HG03575 (cell line): ENCODE measurements at regions not wholly inside any gene's neighbourhood (a gene's known extent, or its start where the extent isn't known, plus 50 kb on each side); places are given as distances from the start of the nearest gene placed in this dataset.
"Not testable (repeated sequence)": the region's sequence is repeated elsewhere in the genome, so short reads cannot be mapped to it uniquely, and the experiment has no call there.

Source experiments
- ATAC-seq: cut with Tn5 transposase; IDR thresholded peaks from one replicate; pipeline ENCODE4 v1.9.1; 2021; ENCODE audit not compliant: unreplicated experiment, insufficient number of reproducible peaks, low FRiP score; ENCODE audit errors: extremely low read depth

DNA sequence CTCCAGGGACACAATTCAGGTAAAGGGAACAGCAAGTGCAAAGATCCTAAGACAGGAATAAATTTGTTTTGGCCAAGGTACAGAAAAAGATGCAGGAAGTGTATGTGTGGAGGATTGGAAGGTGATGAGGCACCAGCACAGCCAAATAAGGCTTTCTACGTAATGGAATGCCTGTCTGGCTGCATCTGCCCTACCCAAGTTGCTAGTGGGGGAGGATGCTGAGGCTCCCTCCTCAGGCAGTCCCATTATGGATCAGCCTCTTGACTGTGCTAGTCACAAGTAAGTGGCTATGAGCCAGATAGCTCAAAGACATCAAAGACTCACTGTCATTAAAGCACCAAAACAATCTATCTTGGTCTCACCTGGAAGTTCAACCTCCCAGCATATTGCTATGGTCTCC is 300.9 kb upstream of the FAT4 start:
- ATAC-seq: no peak

GRCh38 chr4:125011646-125012045 is 299.1 kb upstream of the ANKRD50 start:
- ATAC-seq: no peak

- no peak for ATAC-seq
These were observed 298.4 kb upstream of the ANKRD50 start for GRCh38 chr4:125010796-125011503.

GRCh38 chr4:125008676-125009075 is 296.1 kb upstream of the ANKRD50 start:
- no peak for ATAC-seq

DNA sequence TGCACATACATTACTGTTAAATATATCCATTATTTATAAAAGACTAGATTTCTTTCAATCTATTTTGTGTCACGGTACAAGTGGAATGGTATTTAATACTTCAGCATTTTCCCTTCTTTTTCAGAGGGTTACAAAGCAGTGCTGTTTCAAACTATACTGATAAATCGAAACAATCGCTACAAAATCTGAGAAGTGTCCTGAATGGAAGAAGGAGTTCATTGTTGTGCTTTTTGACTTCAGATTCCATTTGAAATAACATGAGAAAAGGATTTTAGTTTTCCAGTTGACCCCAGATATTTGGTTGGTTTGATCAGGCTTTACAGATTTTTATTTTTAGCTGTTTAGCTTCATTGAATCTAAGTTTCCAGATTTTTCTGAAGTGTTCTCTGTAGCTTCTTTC is 292.1 kb upstream of the ANKRD50 start:
- no peak for ATAC-seq

DNA sequence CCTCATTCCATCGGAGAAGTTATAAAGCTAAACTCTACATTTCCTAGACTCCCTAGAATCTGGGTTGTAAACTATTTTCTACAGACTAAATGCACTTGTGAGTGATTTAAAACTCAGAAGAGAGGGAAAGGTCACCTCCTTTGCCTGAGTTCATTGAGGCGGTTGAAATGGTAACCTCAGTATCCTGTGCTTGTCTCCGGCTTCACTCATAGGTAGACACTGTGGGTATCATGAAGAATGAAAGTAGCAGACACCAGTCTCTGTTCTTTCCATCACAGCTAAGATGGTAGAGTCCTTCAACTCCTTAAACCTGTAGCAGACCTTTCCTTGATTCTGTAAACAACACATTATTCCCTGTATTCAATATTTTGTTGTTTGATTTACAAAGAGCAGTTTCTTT is 291.3 kb upstream of the ANKRD50 start:
- ATAC-seq: no peak

GRCh38 chr4:124997991-124998390 is 285.5 kb upstream of the ANKRD50 start:
- no peak for ATAC-seq

GRCh38 chr4:124997124-124997523 is 284.6 kb upstream of the ANKRD50 start:
- ATAC-seq: no peak

DNA sequence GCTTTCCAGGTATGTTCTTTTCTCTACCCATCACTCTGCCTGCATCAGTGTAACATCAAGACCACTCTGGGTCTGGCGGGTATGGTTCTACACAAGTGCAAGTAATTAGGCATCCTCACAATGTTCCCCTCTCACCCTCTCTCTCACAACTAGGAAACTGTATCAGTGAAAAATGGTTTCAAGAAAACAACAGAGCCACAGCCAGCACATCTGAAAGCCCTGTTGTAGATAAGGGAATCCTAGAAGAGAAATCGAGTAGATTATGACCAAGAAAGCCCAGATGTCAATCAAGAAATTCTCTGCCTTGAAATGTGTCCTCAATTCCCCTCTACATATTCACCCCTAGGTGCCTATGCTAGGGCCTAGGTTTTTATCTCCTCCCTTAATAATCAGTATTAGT is 281.3 kb upstream of the ANKRD50 start:
- no peak for ATAC-seq

DNA sequence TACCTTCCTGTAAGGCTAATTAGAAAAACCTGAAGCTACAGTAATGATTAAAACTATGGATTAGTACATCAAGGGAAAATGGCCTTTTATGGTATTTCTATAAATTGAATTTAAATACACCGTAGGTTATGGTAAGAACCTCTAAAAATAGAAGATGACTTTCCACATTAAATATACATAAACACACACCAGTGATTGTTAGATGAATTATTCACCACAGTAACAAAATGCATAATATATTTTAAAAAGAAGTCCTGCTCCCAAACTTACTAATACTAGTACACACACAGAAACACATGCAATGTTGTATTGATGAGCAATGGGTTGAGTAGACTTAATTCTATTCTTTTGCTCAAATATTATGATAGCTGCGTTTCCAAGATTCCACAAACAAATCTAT is 277.9 kb upstream of the ANKRD50 start:
- no peak for ATAC-seq

GRCh38 chr4:124980276-124980752 is 267.8 kb upstream of the ANKRD50 start:
- no peak for ATAC-seq

DNA sequence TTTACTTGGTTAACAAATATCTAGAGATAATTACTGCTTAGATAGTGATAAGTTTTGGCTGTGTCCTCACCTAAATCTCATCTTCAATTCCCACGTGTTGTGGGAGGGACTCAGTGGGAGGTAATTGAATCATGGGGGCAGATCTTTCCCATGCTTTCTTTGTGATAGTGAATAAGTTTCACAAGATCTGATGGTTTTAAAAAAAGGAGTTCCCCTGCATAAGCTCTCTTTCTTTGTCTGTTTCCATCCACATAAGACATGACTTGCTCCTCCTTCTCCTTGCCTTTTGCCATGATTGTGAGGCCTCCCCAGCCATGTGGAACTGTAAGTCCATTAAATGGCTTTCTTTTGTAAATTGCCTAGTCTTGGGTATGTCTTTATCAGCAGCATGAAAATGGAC is 266.0 kb upstream of the ANKRD50 start:
- not testable (repeated sequence) for ATAC-seq

DNA sequence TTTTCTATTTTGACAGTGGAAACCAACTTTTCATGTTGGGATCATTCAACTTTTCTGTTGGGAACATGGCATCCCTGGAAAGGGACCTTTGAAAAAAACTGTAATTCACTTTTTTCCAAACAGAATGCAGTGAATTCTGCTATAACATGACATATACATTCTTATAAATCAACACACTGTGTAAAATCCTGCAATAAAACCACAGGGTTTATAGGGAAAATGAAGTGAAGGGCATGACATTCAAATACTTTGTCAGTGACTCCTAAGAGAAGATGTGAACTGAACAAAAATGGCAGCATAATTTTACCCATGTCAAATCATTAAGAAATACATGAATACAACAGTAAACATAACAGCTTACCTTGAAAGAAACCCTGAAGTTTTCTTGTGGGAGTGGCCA is 264.5 kb upstream of the ANKRD50 start:
- no peak for ATAC-seq

GRCh38 chr4:124974152-124974551 is 261.6 kb upstream of the ANKRD50 start:
- ATAC-seq: no peak

GRCh38 chr4:124973716-124974115 is 261.2 kb upstream of the ANKRD50 start:
- ATAC-seq: no peak

- ATAC-seq: no peak
These were observed 257.5 kb upstream of the ANKRD50 start for GRCh38 chr4:124970011-124970410.

GRCh38 chr4:124965497-124965891 is 253.0 kb upstream of the ANKRD50 start:
- ATAC-seq: no peak

DNA sequence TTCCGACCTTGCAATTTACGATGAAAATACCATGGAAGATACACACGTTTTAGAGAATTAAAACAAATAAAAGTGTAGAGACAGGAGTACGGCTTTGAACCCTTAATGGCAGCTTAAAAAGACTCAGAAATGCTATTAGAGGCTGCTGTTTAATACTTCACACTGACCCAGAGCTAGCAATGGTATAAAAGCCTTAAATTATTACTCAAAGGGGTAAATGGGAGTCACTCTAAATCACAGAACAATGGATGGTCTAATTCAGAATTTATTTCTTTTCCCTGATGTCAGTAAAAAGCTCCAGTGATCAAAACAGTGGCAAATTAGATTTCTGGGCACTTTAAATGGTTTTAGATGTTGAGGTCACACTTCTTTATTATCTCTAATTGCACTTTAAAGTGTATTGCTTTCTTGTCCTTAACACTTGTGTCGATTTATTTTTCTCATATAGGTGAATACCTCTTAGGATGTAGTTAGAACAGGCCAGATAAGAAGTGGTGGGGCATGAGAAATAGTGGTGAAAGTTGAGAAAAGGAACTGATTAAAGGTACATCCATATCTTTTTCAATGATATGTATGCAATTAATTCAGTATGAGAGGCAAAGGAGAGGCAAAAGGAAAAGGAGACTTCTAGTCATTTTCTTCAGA is 252.4 kb upstream of the ANKRD50 start:
- no peak for ATAC-seq

GRCh38 chr4:124964251-124964650 is 251.7 kb upstream of the ANKRD50 start:
- no peak for ATAC-seq

GRCh38 chr4:124961138-124961750 is 248.7 kb upstream of the ANKRD50 start:
- no peak for ATAC-seq
